Ovary (tissue), 7 donors: ENCODE measurements at regions not wholly inside any gene's neighbourhood (a gene's known extent, or its start where the extent isn't known, plus 50 kb on each side); places are given as distances from the start of the nearest gene placed in this dataset.

ENCODE experiments used
- DNase-seq, 5 donors: peaks; one replicate each; pipeline ENCODE4 v3.0.0-alpha.2; 2019 to 2020
- H3K27ac ChIP-seq, 2 donors: fragments of 200-600 bp; one replicate each; pipeline versions ENCODE4 v1.5.1 to v1.8.0; 2019 to 2022
- H3K27me3 ChIP-seq: fragments of 200-600 bp; one replicate; pipeline ENCODE4 v1.8.0; 2022
- H3K36me3 ChIP-seq: fragments of 200-600 bp; sonication (generic); one replicate; pipeline ENCODE4 v1.5.1; 2019
- H3K4me1 ChIP-seq: one replicate; pipeline ENCODE4 v1.8.1; 2013; ENCODE audit warnings: mild to moderate bottlenecking, moderate library complexity; ENCODE audit not compliant: insufficient read depth
- H3K4me3 ChIP-seq: fragments of 200-600 bp; sonication (generic); one replicate; pipeline ENCODE4 v1.5.1; 2017
- H3K9me3 ChIP-seq, 2 donors: fragments of 200-600 bp in 1 of 2; sonication (generic) in 1 of 2; one replicate each; pipeline versions ENCODE4 v1.5.1 to v1.8.1; 2013 to 2019; ENCODE audit warnings: mild to moderate bottlenecking in 1 of 2, moderate library complexity in 1 of 2
- EP300 ChIP-seq: sonication (generic); formaldehyde crosslinking; IDR thresholded peaks from one replicate; pipeline ENCODE4 v1.6.1; 2017; ENCODE audit warnings: antibody characterized with exemption
- POLR2A ChIP-seq: fragments of 450-650 bp; IDR thresholded peaks from one replicate; pipeline ENCODE4 v1.6.1; 2017; ENCODE audit warnings: antibody characterized with exemption, mild to moderate bottlenecking, moderate library complexity
- WGBS, 3 donors: extraction: QIAGEN DNeasy Blood & Tissue Kit in 1 of 3; methylation state at CpG; one replicate each; pipeline versions ENCODE4 v1.1.5 to v1.1.7; 2013 to 2017; 5-methylcytosine and 5-hydroxymethylcytosine counted together
- intact Hi-C, 4 donors: fragments of 100-400 bp; cut with DNase I; formaldehyde crosslinking; loops; one replicate each; pipeline versions ENCODE4 v1.11.0 to v1.15.1; 2022 to 2023
- TF ChIP-seq, protein P1 (sequence below), 3 donors: fragments of 450-650 bp in 2 of 3; fragments of 200-600 bp in 1 of 3; IDR thresholded peaks; one replicate each; pipeline versions ENCODE4 v1.5.1 to v1.8.0; 2016 to 2022; ENCODE audit warnings: antibody characterized with exemption in 3 of 3, mild to moderate bottlenecking in 1 of 3
- donor health status: DM: no; HTN: no; CAD: no; lungs with moderate emphysema.
- donor health status: DM: no; HTN: no; CAD: no.
- donor health status: Bipolar disorder and iron deficiency.
- donor health status: DM: no; HTN: no; CAD: no.
- donor health status: DM: yes; HTN: yes; CAD: no.

DNA sequence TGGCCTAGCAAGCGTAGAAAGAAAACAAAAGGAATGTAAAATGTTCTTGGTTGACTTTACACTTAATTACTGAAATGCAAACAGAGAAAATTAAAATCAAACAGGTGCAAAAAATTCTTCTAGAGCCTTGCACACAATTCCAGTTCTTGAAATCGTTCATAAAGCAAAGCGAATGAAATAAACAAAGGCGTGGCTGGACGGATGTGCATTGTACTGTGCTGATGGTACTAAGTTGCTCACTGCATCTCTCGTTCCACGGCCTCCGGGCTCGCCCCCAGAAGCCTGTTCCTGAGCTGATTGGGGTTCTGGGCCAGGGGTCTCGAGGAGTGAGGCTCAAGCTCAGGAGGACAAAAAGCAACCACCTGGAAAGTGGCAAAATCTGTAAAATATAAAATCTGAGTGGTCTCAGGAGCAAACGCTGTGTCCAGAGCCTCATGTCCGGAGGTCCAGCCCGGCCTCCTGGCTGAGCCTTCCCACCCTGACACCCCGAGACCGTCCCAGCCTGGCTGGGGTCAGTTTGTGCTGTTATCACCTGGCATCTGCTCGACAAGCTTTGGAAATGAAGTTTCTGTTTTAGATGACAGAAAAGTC is 71.3 kb downstream of the TTLL2 start:
- H3K9me3 ChIP-seq, result no peaks in the 10 kb centered on the region
- intact Hi-C loops, result no loop called here
- no peak overlapping the region for H3K4me3 ChIP-seq
- no peaks in the 10 kb centered on the region for H3K27me3 ChIP-seq
- 82 to 86% (median 83%) methylated on average over 16 of the region's 16 CpGs for WGBS, 3 donors
- no peaks in the 10 kb centered on the region for H3K4me1 ChIP-seq
- H3K36me3 ChIP-seq, result no peaks in the 10 kb centered on the region
- no peak for DNase-seq
- H3K27ac ChIP-seq, result no peak overlapping the region
- no peak for TF ChIP-seq EP300
- TF ChIP-seq, protein P1, sequence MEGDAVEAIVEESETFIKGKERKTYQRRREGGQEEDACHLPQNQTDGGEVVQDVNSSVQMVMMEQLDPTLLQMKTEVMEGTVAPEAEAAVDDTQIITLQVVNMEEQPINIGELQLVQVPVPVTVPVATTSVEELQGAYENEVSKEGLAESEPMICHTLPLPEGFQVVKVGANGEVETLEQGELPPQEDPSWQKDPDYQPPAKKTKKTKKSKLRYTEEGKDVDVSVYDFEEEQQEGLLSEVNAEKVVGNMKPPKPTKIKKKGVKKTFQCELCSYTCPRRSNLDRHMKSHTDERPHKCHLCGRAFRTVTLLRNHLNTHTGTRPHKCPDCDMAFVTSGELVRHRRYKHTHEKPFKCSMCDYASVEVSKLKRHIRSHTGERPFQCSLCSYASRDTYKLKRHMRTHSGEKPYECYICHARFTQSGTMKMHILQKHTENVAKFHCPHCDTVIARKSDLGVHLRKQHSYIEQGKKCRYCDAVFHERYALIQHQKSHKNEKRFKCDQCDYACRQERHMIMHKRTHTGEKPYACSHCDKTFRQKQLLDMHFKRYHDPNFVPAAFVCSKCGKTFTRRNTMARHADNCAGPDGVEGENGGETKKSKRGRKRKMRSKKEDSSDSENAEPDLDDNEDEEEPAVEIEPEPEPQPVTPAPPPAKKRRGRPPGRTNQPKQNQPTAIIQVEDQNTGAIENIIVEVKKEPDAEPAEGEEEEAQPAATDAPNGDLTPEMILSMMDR (IDR thresholded peaks at IDR 0.05), result no peak
- TF ChIP-seq POLR2A, result no peak

DNA sequence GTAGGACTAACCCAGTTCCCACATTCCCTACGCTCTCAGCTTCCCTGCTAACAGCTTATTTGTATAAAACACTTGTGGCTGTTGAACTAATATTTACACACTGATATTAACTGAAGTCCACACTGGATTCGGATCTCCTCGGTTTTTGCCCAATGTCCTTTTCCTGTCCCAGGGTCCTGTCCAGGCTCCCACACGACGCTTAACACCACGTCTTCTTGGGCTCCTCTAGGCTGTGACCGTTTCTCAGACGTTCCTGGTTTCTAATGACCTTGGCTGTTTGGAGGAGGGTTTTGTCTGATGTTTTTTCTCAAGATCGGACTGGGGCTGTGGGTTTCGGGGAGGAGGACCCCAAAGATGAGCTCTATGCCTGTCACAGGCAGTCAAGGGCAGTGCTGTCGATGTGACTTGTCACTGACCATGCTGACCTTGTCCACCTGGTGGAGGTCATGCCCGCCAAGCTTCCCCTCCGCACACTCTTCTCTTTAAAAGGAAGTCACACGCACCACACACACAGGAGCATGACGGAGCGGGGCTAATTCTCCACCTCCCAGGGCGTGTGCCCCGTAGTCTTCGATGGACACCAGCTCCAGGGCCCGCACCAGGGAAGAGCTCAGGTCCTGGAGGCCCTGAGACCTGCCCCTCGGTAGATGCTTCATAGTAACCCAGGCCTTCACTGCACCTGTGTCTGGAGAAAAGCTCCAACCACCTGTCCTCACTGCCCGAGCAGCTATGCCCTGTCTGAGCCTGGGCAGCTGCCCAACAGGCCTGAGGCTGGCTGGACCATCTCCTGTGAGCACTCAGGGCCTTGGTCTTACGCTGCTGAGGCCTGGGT is 72.0 kb downstream of the TTLL2 start:
- no peaks in the 10 kb centered on the region for H3K36me3 ChIP-seq
- no peak overlapping the region for H3K4me3 ChIP-seq
- 71 to 76% (median 71%) methylated on average over 23 of the region's 23 CpGs for WGBS, 3 donors
- no peak for TF ChIP-seq POLR2A
- TF ChIP-seq EP300, result no peak
- TF ChIP-seq, protein P1 (IDR thresholded peaks at IDR 0.05), result no peak
- intact Hi-C loops, result no loop called here
- DNase-seq, result no peak
- no peaks in the 10 kb centered on the region for H3K9me3 ChIP-seq
- no peak overlapping the region for H3K27ac ChIP-seq
- H3K27me3 ChIP-seq, result no peaks in the 10 kb centered on the region
- H3K4me1 ChIP-seq, result no peaks in the 10 kb centered on the region

DNA sequence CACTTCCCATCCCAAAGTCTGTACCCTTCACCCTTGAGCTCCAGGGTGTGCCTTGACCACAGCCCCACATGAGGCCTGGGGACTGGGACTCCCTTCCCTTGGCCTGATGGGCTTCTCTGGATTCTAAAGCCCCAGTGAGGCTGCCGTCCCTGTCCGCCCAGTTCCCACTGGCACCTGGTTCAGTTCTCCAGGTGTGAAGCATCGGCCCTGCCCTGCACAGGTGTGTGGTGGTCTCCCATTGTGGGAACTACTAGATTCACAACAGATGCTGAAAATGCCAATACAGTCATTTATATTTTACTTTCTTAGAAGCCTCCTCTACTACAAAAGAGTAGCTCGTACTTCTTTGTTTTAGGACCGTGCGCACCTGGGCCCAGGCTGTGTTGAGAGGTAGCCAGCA is 72.8 kb downstream of the TTLL2 start:
- Histone ChIP-seq H3K27ac (no peak overlapping the region), H3K27me3 (no peaks in the 10 kb centered on the region), H3K4me3 (no peak overlapping the region), H3K36me3 (no peaks in the 10 kb centered on the region), H3K4me1 (no peaks in the 10 kb centered on the region), H3K9me3 (no peaks in the 10 kb centered on the region)
- TF ChIP-seq, protein P1 (IDR thresholded peaks at IDR 0.05), result no peak
- TF ChIP-seq EP300 (no peak), POLR2A (no peak)
- no peak for DNase-seq
- WGBS, 3 donors, result 90 to 98% (median 97%) methylated on average over 6 of the region's 6 CpGs
- intact Hi-C loops, result no loop called here

DNA sequence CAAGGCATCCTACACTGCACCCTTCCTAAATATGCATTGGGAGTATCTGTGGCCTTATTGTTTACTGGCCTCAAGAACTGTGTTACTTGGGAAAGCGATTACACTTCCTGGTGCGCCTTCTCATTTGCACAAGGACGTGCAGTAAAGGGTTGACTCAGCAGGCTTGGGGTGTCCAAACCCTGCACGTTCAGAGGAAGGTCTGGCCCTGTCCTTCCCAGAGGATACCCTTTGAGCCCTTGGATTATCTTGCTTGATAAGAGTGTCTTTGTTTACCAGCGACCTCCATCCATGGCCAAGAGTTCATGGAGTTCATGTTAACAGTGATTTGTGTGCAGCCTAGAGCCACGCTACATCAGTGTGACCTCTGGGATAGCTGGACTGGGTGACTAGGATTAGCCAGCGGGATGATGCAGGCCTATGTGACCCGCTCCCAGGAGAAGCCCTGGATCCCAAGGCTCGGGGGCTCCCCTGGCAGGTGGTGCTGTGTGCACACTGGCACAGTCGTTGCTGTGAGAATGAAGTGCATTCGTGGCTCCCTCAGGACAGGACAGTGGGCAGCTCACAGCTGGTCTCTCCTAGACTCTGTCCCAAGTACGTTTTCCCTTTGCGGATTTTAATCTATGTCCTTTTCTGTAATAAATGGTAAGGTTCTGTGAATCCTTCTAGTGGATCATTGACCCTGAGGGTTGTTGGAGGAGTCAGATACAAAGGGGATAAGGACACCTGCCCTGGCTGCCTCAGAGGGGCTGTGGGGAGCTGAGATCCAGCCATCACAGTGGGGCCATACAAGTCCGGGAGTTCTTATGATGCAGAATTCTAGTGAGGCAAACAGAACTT is 73.5 kb downstream of the TTLL2 start:
- intact Hi-C loops, result no loop called here
- DNase-seq, result no peak
- TF ChIP-seq EP300 (no peak), POLR2A (no peak)
- TF ChIP-seq, protein P1 (IDR thresholded peaks at IDR 0.05), result no peak

More for the DNA sequence above, 73.5 kb downstream of the TTLL2 start:
- Histone ChIP-seq H3K27ac (no peak overlapping the region), H3K27me3 (no peaks in the 10 kb centered on the region), H3K36me3 (no peaks in the 10 kb centered on the region), H3K4me3 (no peak overlapping the region), H3K9me3 (no peaks in the 10 kb centered on the region), H3K4me1 (no peaks in the 10 kb centered on the region)
- WGBS, 3 donors, result 85 to 87% (median 86%) methylated on average over 14 of the region's 14 CpGs
